SKM-1 treated with dmso at 0.1 percent for 144 hours (cell line): ENCODE measurements at regions not wholly inside any gene's neighbourhood (a gene's known extent, or its start where the extent isn't known, plus 50 kb on each side); places are given as distances from the start of the nearest gene placed in this dataset.
"Not testable (repeated sequence)": the region's sequence is repeated elsewhere in the genome, so short reads cannot be mapped to it uniquely, and the experiment has no call there.

Experiments used
- DNase-seq: peaks from one replicate; lab custom pipeline; 2025; ENCODE audit not compliant: unreplicated experiment; lab: John Stamatoyannopoulos, UW

GRCh38 chr4:154164931-154165839 is 326.4 kb downstream of the DCHS2 start:
- no peak for DNase-seq

GRCh38 chr4:154160519-154161301 is 330.9 kb downstream of the DCHS2 start:
- no peak for DNase-seq

GRCh38 chr4:154158361-154159155 is 333.0 kb downstream of the DCHS2 start:
- no peak for DNase-seq

- DNase-seq, result no peak
These were observed 339.1 kb downstream of the DCHS2 start for GRCh38 chr4:154152546-154152945.

- DNase-seq, result not testable (repeated sequence)
These were observed 342.4 kb downstream of the DCHS2 start for GRCh38 chr4:154149236-154149635.

GRCh38 chr4:154143720-154144119 is 347.9 kb downstream of the DCHS2 start:
- no peak for DNase-seq

- DNase-seq, result no peak
These were observed 348.9 kb downstream of the DCHS2 start for GRCh38 chr4:154142664-154143063.

- no peak for DNase-seq
These were observed 350.7 kb downstream of the DCHS2 start for GRCh38 chr4:154140869-154141268.

- no peak for DNase-seq
These were observed 348.5 kb upstream of the SFRP2 start for GRCh38 chr4:154137320-154137905.

GRCh38 chr4:154135576-154135975 is 346.7 kb upstream of the SFRP2 start:
- no peak for DNase-seq

- no peak for DNase-seq
These were observed 343.5 kb upstream of the SFRP2 start for GRCh38 chr4:154132406-154132805.

- no peak for DNase-seq
These were observed 337.4 kb upstream of the SFRP2 start for GRCh38 chr4:154126276-154126675.

- no peak for DNase-seq
These were observed 336.5 kb upstream of the SFRP2 start for GRCh38 chr4:154125340-154125739.

- DNase-seq, result no peak
These were observed 335.8 kb upstream of the SFRP2 start for GRCh38 chr4:154124539-154125255.

GRCh38 chr4:154123897-154124296 is 335.0 kb upstream of the SFRP2 start:
- no peak for DNase-seq

GRCh38 chr4:154120690-154121345 is 331.9 kb upstream of the SFRP2 start:
- DNase-seq, result no peak

GRCh38 chr4:154120006-154120676 is 331.3 kb upstream of the SFRP2 start:
- DNase-seq, result no peak

- DNase-seq, result no peak
These were observed 330.4 kb upstream of the SFRP2 start for GRCh38 chr4:154119317-154119716.

GRCh38 chr4:154117726-154118125 is 328.8 kb upstream of the SFRP2 start:
- DNase-seq, result not testable (repeated sequence)
